HepG2 (cell line): ENCODE measurements at regions not wholly inside any gene's neighbourhood (a gene's known extent, or its start where the extent isn't known, plus 50 kb on each side); places are given as distances from the start of the nearest gene placed in this dataset.

Experiments used
- KDM5A ChIP-seq: fragments of 200-600 bp; sonication (generic); IDR thresholded peaks from 2 replicates; pipeline ENCODE4 v1.7.0; 2018; ENCODE audit warnings: antibody characterized with exemption, mild to moderate bottlenecking, low read length, borderline replicate concordance
- ZNF562 ChIP-seq: sonication (generic); formaldehyde crosslinking; IDR thresholded peaks from 2 replicates; pipeline ENCODE4 v1.8.0; 2022; ENCODE audit warnings: missing genetic modification reagents, borderline replicate concordance

GRCh38 chr13:76796851-76797250, 89.4 kb downstream of the KCTD12 start:
- TF ChIP-seq KDM5A = no peak
- TF ChIP-seq ZNF562 (CRISPR knock-in tag) = no peak
